ENCODE measurements at regions not wholly inside any gene's neighbourhood (a gene's known extent, or its start where the extent isn't known, plus 50 kb on each side); places are given as distances from the start of the nearest gene placed in this dataset.

DNA sequence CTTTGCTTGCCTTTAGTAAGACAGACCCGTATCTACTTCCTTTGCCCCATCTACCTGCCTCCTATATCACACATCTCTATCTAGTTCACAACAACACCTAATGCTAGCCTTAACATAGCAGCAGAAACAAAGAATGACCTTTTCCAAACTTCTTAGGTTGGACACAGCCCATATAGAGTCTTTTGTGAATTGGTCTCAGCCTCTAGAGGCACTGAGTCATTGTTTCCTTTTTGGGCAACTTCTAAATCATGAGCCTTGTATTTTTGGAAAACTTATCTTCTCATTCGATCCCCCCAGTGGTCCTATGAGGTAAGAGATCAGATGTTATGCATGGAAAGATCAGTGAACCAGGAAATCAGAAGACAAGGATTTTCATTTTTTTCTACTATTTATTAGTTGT, 679.4 kb upstream of the USP24 start:
- no peak for TF ChIP-seq POLR2A (IDR thresholded peaks at IDR 0.05; ENCODE audit: low read length)
- TF ChIP-seq GATA1 (IDR thresholded peaks at IDR 0.05; ENCODE audit: low read depth, low read length), result no peak

All from erythroblast (primary cell).